Gastrocnemius medialis (tissue), 4 donors: ENCODE measurements at regions not wholly inside any gene's neighbourhood (a gene's known extent, or its start where the extent isn't known, plus 50 kb on each side); places are given as distances from the start of the nearest gene placed in this dataset.

ENCODE experiments used
- POLR2A ChIP-seq, 2 donors: fragments of 450-650 bp; IDR thresholded peaks; one replicate each; pipeline ENCODE4 v1.6.1; 2017; ENCODE audit warnings: antibody characterized with exemption in 2 of 2, mild to moderate bottlenecking in 2 of 2, moderate library complexity in 2 of 2
- TF ChIP-seq, protein P1 (sequence below), 5 experiments: fragments of 450-650 bp in 3 of 5; fragments of 200-600 bp in 2 of 5; sonication (generic) in 2 of 5; IDR thresholded peaks in 4 of 5; conservative IDR thresholded peaks in 1 of 5; 1 replicate in 4 of 5; 2 replicates in 1 of 5; pipeline ENCODE4 v1.5.1; 2016 to 2019; ENCODE audit warnings: antibody characterized with exemption in 5 of 5, mild to moderate bottlenecking in 3 of 5, moderate library complexity in 3 of 5

DNA sequence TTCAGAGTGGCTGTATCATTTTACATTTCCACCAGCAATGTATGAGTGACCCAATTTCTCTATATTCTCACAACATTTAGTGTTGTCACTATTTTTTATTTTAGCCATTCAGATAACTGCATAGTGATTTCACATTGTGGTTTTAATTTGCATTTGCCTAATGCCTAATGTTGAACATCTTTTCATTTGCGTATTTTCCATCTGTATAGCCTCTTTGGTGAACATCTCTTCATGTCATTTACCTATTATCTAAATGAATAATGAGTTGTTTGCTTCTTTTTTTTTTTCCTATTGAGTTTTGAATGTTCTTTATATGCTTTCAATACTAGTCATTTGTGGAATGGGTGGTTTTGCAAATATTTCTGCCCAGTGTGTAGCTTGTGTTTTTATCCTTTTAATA, 120.9 kb upstream of the CPHXL start:
- TF ChIP-seq, protein P1, sequence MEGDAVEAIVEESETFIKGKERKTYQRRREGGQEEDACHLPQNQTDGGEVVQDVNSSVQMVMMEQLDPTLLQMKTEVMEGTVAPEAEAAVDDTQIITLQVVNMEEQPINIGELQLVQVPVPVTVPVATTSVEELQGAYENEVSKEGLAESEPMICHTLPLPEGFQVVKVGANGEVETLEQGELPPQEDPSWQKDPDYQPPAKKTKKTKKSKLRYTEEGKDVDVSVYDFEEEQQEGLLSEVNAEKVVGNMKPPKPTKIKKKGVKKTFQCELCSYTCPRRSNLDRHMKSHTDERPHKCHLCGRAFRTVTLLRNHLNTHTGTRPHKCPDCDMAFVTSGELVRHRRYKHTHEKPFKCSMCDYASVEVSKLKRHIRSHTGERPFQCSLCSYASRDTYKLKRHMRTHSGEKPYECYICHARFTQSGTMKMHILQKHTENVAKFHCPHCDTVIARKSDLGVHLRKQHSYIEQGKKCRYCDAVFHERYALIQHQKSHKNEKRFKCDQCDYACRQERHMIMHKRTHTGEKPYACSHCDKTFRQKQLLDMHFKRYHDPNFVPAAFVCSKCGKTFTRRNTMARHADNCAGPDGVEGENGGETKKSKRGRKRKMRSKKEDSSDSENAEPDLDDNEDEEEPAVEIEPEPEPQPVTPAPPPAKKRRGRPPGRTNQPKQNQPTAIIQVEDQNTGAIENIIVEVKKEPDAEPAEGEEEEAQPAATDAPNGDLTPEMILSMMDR (IDR thresholded peaks at IDR 0.05 in 4 of 5, conservative IDR thresholded peaks at IDR 0.05 in 1 of 5), result no peak
- TF ChIP-seq POLR2A (IDR thresholded peaks at IDR 0.05), result no peak
